HepG2 (cell line): ENCODE measurements at regions not wholly inside any gene's neighbourhood (a gene's known extent, or its start where the extent isn't known, plus 50 kb on each side); places are given as distances from the start of the nearest gene placed in this dataset.

Experiments used
- ATAC-seq: fragments of 200-7000 bp; cut with Tn5 transposase; 3 replicates; pipeline ENCODE4 v1.9.1; 2020; ENCODE audit warnings: mild to moderate bottlenecking, moderate library complexity
- BruUV-seq: library from RNA; stranded (reverse); fragments of 400-500 nt; replicated peaks from 2 replicates; lab custom pipeline; 2021; lab: Mats Ljungman, UMichigan
- CTCF ChIA-PET: fragments of 300-600 bp; formaldehyde crosslinking; extraction: SDS; loops from one replicate; lab custom pipeline; 2021; ENCODE audit warnings: low total read pairs, inconsistent platforms, low intra/inter-chr PET ratio; lab: Yijun Ruan, JAX
- POLR2A ChIA-PET: fragments of 350-600 bp; sonication (Branson Sonifier 250); formaldehyde crosslinking; loops from one replicate; lab custom pipeline; 2020; ENCODE audit warnings: antibody characterized with exemption, inconsistent platforms; lab: Yijun Ruan, JAX
- DNase-seq: peaks from one replicate; pipeline ENCODE4 v3.0.0-alpha.2; 2015; ENCODE audit warnings: low spot score
- FAIRE-seq: peaks from 3 replicates; lab custom pipeline; 2011; peaks lifted over from hg19 to GRCh38; lab: Jason Lieb, UNC
- H2AFZ ChIP-seq: one replicate; pipeline ENCODE4 v1.6.1; 2011; ENCODE audit warnings: low read length, inconsistent platforms
- H3K27ac ChIP-seq: fragments of 300-600 bp; 3 replicates; pipeline ENCODE4 v1.8.0; 2011; ENCODE audit warnings: mixed run types, mild to moderate bottlenecking, mixed read lengths, low read length, inconsistent platforms; ENCODE audit not compliant: insufficient read depth; ENCODE audit errors: extremely low read length
- H3K27me3 ChIP-seq, 2 experiments: fragments of 200-600 bp in 1 of 2; 2 replicates in 1 of 2; 3 replicates in 1 of 2; pipeline versions ENCODE4 v1.6.0 to v1.8.0; 2011; ENCODE audit warnings: low read length in 2 of 2, mild to moderate bottlenecking in 2 of 2, moderate library complexity in 2 of 2, inconsistent platforms in 1 of 2; ENCODE audit not compliant: insufficient read depth in 2 of 2, control insufficient read depth in 1 of 2
- H3K36me3 ChIP-seq, 2 experiments: fragments of 200-600 bp in 1 of 2; replicated peaks in 1 of 2; 2 replicates in 1 of 2; 3 replicates in 1 of 2; pipeline versions ENCODE4 v1.5.1 to v1.8.0; 2011; ENCODE audit warnings: low read length in 2 of 2, inconsistent platforms in 1 of 2; ENCODE audit not compliant: insufficient read depth in 2 of 2, control insufficient read depth in 1 of 2
- H3K4me1 ChIP-seq: 2 replicates; pipeline ENCODE4 v1.5.1; 2012; ENCODE audit warnings: low read length, inconsistent platforms; ENCODE audit not compliant: insufficient read depth
- H3K4me2 ChIP-seq: 2 replicates; pipeline ENCODE4 v1.6.0; 2011; ENCODE audit warnings: low read depth, low read length, inconsistent platforms
- H3K4me3 ChIP-seq, 3 experiments: fragments of 200-600 bp in 1 of 3; sonication (generic), shearing (Covaris generic) in 1 of 3; replicated peaks in 1 of 3; 2 replicates each; pipeline ENCODE4 v1.5.1; 2011 to 2016; ENCODE audit warnings: low read length in 3 of 3, inconsistent platforms in 2 of 3, low read depth in 2 of 3, mild to moderate bottlenecking in 2 of 3, control low read depth in 1 of 3, mixed read lengths in 1 of 3; ENCODE audit not compliant: insufficient read depth in 1 of 3
- H3K79me2 ChIP-seq: one replicate; pipeline ENCODE4 v1.6.1; 2011; ENCODE audit warnings: low read length, inconsistent platforms; ENCODE audit not compliant: insufficient read depth
- H3K9ac ChIP-seq: 2 replicates; pipeline ENCODE4 v1.6.0; 2011; ENCODE audit warnings: mild to moderate bottlenecking, low read depth, low read length, inconsistent platforms; ENCODE audit not compliant: insufficient read depth
- H3K9me3 ChIP-seq: 2 replicates; pipeline ENCODE4 v1.5.1; 2012; ENCODE audit warnings: mild to moderate bottlenecking, low read length
- H4K20me1 ChIP-seq: 2 replicates; pipeline ENCODE4 v1.6.0; 2011; ENCODE audit warnings: inconsistent platforms, mild to moderate bottlenecking, low read length, moderate library complexity; ENCODE audit not compliant: insufficient read depth
- AHR ChIP-seq: IDR thresholded peaks from 2 replicates; pipeline ENCODE4 v1.6.1; 2018; ENCODE audit warnings: missing genetic modification reagents, missing compliant biosample characterization
- ASH2L ChIP-seq: fragments of 300-600, 200-600 bp; sonication (generic); IDR thresholded peaks from 2 replicates; pipeline ENCODE4 v1.7.0; 2017; ENCODE audit warnings: low read depth, mild to moderate bottlenecking, moderate library complexity, mixed read lengths, low read length; ENCODE audit not compliant: insufficient read length
- JUND ChIP-seq: sonication (generic); formaldehyde crosslinking; IDR thresholded peaks from 2 replicates; pipeline ENCODE4 v1.8.0; 2022; ENCODE audit warnings: mild to moderate bottlenecking, missing genetic modification reagents
- MAFF ChIP-seq: IDR thresholded peaks from 2 replicates; pipeline ENCODE4 v1.6.1; 2011; ENCODE audit warnings: low read depth, low read length, improper control_type of control experiment
- NFIC ChIP-seq: IDR thresholded peaks from 2 replicates; pipeline ENCODE4 v1.6.1; 2012; ENCODE audit warnings: mild to moderate bottlenecking, low read length, inconsistent platforms
- PHF21A ChIP-seq: sonication (generic); formaldehyde crosslinking; IDR thresholded peaks from 2 replicates; pipeline ENCODE4 v1.5.0; 2020; ENCODE audit warnings: mild to moderate bottlenecking, missing genetic modification reagents
- SP5 ChIP-seq: IDR thresholded peaks from 2 replicates; pipeline ENCODE4 v1.6.1; 2016; ENCODE audit warnings: low read depth, borderline replicate concordance
- STAT5B ChIP-seq: sonication (generic); formaldehyde crosslinking; IDR thresholded peaks from 2 replicates; pipeline ENCODE4 v1.4.0; 2020; ENCODE audit warnings: missing genetic modification reagents
- TCF7 ChIP-seq: sonication (generic); IDR thresholded peaks from 2 replicates; pipeline ENCODE4 v1.6.1; 2016; ENCODE audit warnings: antibody characterized with exemption, low read depth
- TRIM24 ChIP-seq: sonication (generic); formaldehyde crosslinking; IDR thresholded peaks from 2 replicates; pipeline ENCODE4 v1.8.0; 2022; ENCODE audit warnings: mild to moderate bottlenecking, missing genetic modification reagents
- UBTF ChIP-seq: sonication (generic); formaldehyde crosslinking; IDR thresholded peaks from 2 replicates; pipeline ENCODE4 v1.4.0; 2020; ENCODE audit warnings: mild to moderate bottlenecking, missing genetic modification reagents
- ZC3H4 ChIP-seq: sonication (generic); formaldehyde crosslinking; IDR thresholded peaks from 2 replicates; pipeline ENCODE4 v1.4.0; 2020; ENCODE audit warnings: missing genetic modification reagents, borderline replicate concordance
- ZEB1 ChIP-seq: IDR thresholded peaks from 2 replicates; pipeline ENCODE4 v1.6.1; 2012; ENCODE audit warnings: mild to moderate bottlenecking, low read depth, inconsistent platforms; ENCODE audit not compliant: insufficient replicate concordance
- ZNF564 ChIP-seq: sonication (generic); formaldehyde crosslinking; IDR thresholded peaks from 2 replicates; pipeline ENCODE4 v1.8.1; 2023; ENCODE audit warnings: mild to moderate bottlenecking, missing genetic modification reagents
- ZNF570 ChIP-seq: sonication (generic); formaldehyde crosslinking; IDR thresholded peaks from 2 replicates; pipeline ENCODE4 v1.4.0; 2020; ENCODE audit warnings: mild to moderate bottlenecking, missing genetic modification reagents, borderline replicate concordance
- ZNF607 ChIP-seq: sonication (generic); formaldehyde crosslinking; IDR thresholded peaks from 2 replicates; pipeline ENCODE4 v1.5.1; 2020; ENCODE audit warnings: missing genetic modification reagents, mild to moderate bottlenecking, borderline replicate concordance
- ZNF713 ChIP-seq: sonication (generic); formaldehyde crosslinking; IDR thresholded peaks from 2 replicates; pipeline ENCODE4 v1.4.0; 2020; ENCODE audit warnings: mild to moderate bottlenecking, missing genetic modification reagents
- ZUFSP ChIP-seq: sonication (generic); formaldehyde crosslinking; IDR thresholded peaks from 2 replicates; pipeline ENCODE4 v1.9.0; 2021; ENCODE audit warnings: missing genetic modification reagents, mild to moderate bottlenecking, borderline replicate concordance
- WGBS: methylation state at CpG from one replicate; pipeline ENCODE4 v1.1.6; 2017; ENCODE audit warnings: low lambda C conversion rate; 5-methylcytosine and 5-hydroxymethylcytosine counted together
- in situ Hi-C: cut with HindIII; loops from 2 replicates; pipeline ENCODE4 v1.10.0; 2017; ENCODE audit warnings: low pct_unique_long_range_greater_than_20kb; ENCODE audit not compliant: extremely low pct_ligation_motif_present
- intact Hi-C: fragments of 100-400 bp; cut with micrococcal nuclease; formaldehyde crosslinking; loops from one replicate; pipeline ENCODE4 v1.10.0; 2022; ENCODE audit not compliant: unreplicated experiment

GRCh38 chr4:52247941-52248340 is 196.8 kb downstream of the SPATA18 start:
- Histone ChIP-seq H3K4me2 (no peak overlapping the region), H3K4me1 (no peaks in the 10 kb centered on the region), H2AFZ (no peak overlapping the region), H3K27ac (no peak overlapping the region), H3K36me3 (no peaks in the 10 kb centered on the region), H3K9me3 (no peaks in the 10 kb centered on the region), H3K79me2 (no peaks in the 10 kb centered on the region), H3K9ac (no peak overlapping the region), H4K20me1 (no peaks in the 10 kb centered on the region), H3K27me3 (no peaks in the 10 kb centered on the region; a peak in 1 of 5 replicates), H3K4me3 (no peak overlapping the region)
- FAIRE-seq (no peak), ATAC-seq (no peak), DNase-seq (no peak)
- intact Hi-C loops, result no loop called here
- POLR2A ChIA-PET, result no interaction called here
- WGBS, result 0% methylated on average over 1 of the region's 1 CpG
- in situ Hi-C loops, result no loop called here
- TF ChIP-seq ZNF607 (no peak), ZNF570 (CRISPR knock-in tag) (no peak), ZNF713 (no peak), TRIM24 (CRISPR knock-in tag) (no peak), PHF21A (CRISPR knock-in tag) (no peak), SP5 (CRISPR knock-in tag) (no peak), AHR (CRISPR knock-in tag) (no peak), ZEB1 (no peak)
- CTCF ChIA-PET, result no interaction called here
- BruUV-seq, result no TSS peak

GRCh38 chr4:52248820-52249219 is 197.7 kb downstream of the SPATA18 start:
- no peak overlapping the region for H3K4me3 ChIP-seq
- in situ Hi-C loops, result no loop called here
- no peaks in the 10 kb centered on the region for H3K36me3 ChIP-seq
- H3K27ac ChIP-seq, result no peak overlapping the region
- no peak overlapping the region for H3K4me2 ChIP-seq
- no peaks in the 10 kb centered on the region for H4K20me1 ChIP-seq
- FAIRE-seq (no peak), ATAC-seq (no peak), DNase-seq (no peak)
- no peak overlapping the region for H2AFZ ChIP-seq
- CTCF ChIA-PET, result no interaction called here
- no peak overlapping the region for H3K9ac ChIP-seq
- BruUV-seq, result no TSS peak
- POLR2A ChIA-PET, result no interaction called here
- H3K4me1 ChIP-seq, result no peaks in the 10 kb centered on the region
- intact Hi-C loops, result no loop called here
- no peaks in the 10 kb centered on the region for H3K79me2 ChIP-seq
- no peaks in the 10 kb centered on the region for H3K9me3 ChIP-seq
- H3K27me3 ChIP-seq, result no peaks in the 10 kb centered on the region; a peak in 1 of 5 replicates
- TF ChIP-seq ASH2L (no peak), ZNF564 (CRISPR knock-in tag) (no peak), UBTF (CRISPR knock-in tag) (no peak), JUND (CRISPR knock-in tag) (no peak), MAFF (no peak), STAT5B (no peak), TCF7 (no peak), ZUFSP (CRISPR knock-in tag) (no peak), NFIC (no peak), ZC3H4 (CRISPR knock-in tag) (no peak)
